ENCODE measurements at regions not wholly inside any gene's neighbourhood (a gene's known extent, or its start where the extent isn't known, plus 50 kb on each side); places are given as distances from the start of the nearest gene placed in this dataset.
"Not testable (repeated sequence)": the region's sequence is repeated elsewhere in the genome, so short reads cannot be mapped to it uniquely, and the experiment has no call there.

DNA sequence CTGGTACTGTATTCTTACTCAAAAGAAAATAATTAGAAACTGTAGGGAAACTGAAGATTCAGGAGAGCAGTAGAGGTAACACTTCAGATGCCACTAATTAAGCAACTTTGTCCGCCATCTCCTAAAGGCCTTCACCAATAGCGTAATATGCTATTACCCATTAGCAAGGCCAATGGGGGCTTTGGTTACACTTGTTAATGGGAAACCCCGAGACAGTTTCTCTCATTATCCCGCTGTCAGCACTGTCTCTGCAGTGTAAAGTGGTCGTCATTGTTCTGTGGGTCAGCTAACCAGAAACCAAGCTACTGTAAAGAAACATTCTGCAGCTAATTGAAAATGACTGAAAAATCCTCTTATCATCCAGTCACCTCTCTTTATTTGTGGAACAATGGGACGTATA lies 468.0 kb upstream of the POU3F2 start:
- DNase-seq = no peak

DNA sequence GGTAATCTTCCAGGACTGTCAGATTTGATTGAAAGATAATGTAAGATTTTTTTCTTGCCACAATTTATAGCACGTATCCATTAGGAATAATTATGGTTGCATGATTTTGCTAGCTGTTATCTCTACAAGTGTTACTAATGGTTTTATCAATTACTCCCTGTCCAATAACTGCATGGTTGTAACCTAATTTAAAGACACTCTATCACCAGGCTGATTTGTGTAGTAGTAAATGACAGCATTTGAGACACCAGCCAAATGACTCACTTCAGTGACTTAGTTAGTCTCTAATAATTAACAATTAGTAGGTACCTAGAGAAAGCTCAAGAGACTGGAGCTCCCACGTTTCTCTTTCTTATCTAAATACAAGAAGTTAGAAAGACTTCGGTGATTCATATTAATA lies 453.8 kb upstream of the POU3F2 start:
- DNase-seq = no peak

DNA sequence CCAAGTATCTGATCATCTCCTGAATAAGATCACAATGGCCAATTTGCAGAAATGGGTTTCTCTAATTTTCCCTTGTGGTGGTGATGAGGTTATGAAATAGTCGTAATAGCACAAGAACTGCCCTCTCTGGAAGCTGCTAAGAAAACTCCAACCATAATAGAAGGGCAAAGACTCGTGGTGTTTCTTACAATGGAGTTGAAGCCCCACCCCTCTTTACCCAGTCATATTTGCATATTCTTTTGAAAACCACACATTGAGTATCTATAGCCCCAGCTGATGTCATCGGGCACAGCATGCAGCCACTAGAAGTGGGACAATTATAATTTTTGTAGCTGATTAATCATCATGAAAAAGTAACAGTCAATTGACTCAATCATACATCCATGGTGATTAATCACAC lies 452.1 kb upstream of the POU3F2 start:
- no peak for DNase-seq

- no peak for DNase-seq
Observed at GRCh38 chr6:98384334-98384733, 450.0 kb upstream of the POU3F2 start.

GRCh38 chr6:98384801-98385200 lies 449.6 kb upstream of the POU3F2 start:
- no peak for DNase-seq

- no peak for DNase-seq
Observed at GRCh38 chr6:98395610-98396166, 438.7 kb upstream of the POU3F2 start.

GRCh38 chr6:98416027-98416426 lies 418.3 kb upstream of the POU3F2 start:
- DNase-seq = peak; percentile 0

- not testable (repeated sequence) for DNase-seq
Observed at GRCh38 chr6:98416497-98417158, 417.7 kb upstream of the POU3F2 start.

DNA sequence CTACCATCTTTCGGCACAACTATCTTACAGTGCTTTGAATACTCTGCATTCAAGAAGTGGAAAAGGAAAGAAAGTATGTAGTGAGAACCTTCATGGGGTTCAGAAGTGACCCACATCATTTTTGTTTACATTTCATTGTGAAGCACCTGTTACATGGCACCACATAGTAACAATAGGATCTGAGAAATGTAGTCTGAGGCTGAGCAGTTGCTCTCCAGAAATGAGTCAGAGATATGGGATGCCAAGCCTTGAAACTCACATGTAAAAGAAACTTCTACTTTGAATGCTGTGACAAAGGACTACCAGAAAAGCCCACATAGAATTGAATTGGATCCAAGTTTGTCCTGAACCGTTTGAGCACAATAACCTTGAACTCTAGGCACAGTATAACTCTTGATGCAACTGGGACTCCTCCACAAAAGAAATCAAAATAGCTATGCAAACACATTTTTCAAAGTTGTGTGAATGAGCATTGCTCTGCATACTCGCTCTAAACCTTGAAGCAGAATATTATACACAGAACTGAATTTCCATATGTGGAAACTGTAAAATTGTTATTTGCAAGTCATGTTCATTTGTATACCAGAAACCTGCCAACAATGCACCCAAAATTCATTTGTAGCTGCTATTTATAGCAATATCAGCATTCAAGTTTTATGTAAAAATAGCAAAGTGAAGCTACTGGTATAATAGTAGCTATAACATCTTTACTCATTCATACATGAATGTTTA lies 400.9 kb upstream of the POU3F2 start:
- DNase-seq = no peak

DNA sequence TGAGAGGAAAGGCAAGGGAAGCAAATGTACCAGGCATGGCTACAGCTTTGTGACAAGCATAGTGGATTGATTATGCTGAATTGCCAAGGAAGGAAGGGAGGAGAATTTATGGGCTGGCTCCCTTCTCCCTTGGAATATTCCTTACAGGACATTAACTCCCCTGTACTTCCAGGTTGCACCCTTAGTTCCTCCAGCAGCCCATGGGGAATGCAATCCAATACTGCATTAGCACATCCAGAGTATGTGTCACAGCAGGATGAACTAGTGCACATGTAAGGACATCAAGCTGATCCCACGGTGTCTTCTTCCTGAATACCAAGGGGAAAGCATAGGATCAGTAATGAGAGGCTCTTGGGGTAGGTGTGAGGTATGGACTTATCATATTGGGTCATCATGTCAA lies 390.7 kb upstream of the POU3F2 start:
- no peak for DNase-seq

GRCh38 chr6:98452685-98453084 lies 381.7 kb upstream of the POU3F2 start:
- DNase-seq = no peak

DNA sequence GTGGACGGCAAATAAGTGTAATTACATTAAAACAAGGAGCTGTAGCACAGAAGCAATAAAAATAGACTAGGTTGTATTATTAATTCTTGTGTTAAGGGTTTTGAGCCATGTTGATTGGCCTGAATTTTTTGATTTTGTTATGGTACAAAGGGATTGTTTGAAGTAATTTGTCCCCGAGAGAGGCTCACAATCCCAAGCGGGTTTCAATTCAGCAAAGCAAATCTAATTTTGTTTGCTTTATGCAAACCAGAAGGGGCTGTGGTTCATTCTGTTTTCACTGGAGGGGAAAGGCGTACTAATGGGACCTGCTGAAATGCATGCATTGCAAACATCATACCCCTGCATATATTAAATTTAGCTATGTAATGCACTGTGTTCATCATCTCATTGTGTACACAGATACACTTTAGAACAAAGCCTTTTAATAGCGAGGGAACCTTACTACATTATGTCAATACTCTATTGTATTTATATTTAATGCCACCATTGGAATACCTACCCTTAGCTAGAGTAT lies 379.5 kb upstream of the POU3F2 start:
- DNase-seq = no peak

GRCh38 chr6:98458708-98459107 lies 375.7 kb upstream of the POU3F2 start:
- DNase-seq = no peak

- no peak for DNase-seq
Observed at GRCh38 chr6:98463038-98464000, 371.1 kb upstream of the POU3F2 start.

- DNase-seq = no peak
Observed at GRCh38 chr6:98467091-98467490, 367.3 kb upstream of the POU3F2 start.

- no peak for DNase-seq
Observed at GRCh38 chr6:98467902-98468301, 366.5 kb upstream of the POU3F2 start.

GRCh38 chr6:98469141-98469540 lies 365.2 kb upstream of the POU3F2 start:
- DNase-seq = no peak

GRCh38 chr6:98470821-98471220 lies 363.6 kb upstream of the POU3F2 start:
- no peak for DNase-seq

DNA sequence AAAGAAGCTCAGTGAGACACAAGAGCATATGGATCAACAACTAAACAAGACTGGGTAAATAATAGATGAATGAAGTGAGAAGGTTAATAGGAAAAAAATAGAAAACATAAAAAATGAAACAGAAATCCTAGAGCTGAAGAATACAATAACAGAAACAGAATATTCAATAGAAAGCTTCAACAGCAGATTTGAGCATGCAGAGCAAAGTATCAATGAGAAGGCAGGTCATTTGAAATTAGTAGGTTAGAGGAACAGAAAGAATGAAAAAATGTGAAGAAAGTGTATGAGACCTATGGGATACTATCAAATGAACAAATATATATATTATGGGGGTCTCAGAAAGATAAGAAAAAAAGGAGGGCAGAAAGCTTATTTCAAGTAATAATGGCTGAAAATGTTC lies 362.9 kb upstream of the POU3F2 start:
- no peak for DNase-seq

GRCh38 chr6:98477231-98477630 lies 357.1 kb upstream of the POU3F2 start:
- DNase-seq = no peak

DNA sequence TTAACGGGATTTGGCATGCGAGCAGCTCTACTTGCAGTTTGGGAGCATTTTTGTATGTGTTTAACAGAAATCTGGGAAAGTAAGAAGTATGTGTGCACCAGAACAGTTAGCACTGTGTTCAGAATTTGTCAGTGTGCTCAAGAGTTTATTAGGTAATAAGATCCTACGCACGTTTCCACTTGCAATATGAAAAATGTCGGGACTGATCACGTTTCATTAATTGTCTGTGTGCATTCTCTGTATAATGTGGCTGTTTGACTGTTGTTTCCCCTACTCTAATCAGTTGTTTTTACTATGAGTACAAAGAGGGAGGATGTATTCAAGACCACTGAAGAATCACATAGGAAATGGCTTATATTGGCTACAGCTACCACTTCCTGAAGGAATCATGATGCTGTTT lies 349.7 kb upstream of the POU3F2 start:
- no peak for DNase-seq

DNA sequence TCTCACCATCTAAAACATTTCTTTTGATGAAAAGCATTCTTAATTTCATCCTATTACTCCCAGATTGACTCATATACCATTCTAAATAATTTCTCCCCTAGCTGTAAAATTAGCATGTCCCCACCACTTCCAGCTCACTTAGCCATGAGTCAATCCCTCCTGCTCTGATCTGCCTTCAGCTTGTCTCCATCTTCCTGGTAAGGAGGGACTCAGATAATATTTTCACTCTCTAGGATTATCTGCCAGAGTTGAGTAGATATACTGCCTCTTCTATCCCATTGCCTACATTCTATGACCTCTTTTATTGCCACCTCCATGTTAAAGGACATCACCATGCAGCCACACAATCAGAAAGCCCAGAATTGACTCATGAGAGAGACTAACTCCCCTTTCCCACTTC lies 348.8 kb upstream of the POU3F2 start:
- DNase-seq = no peak

- DNase-seq = no peak
Observed at GRCh38 chr6:98486057-98486456, 348.3 kb upstream of the POU3F2 start.
